H4 (cell line): ENCODE measurements at regions not wholly inside any gene's neighbourhood (a gene's known extent, or its start where the extent isn't known, plus 50 kb on each side); places are given as distances from the start of the nearest gene placed in this dataset.

Experiments
- DNase-seq: peaks from one replicate; pipeline ENCODE4 v3.0.0-alpha.2; 2015; ENCODE audit warnings: low spot score

- no peak for DNase-seq
Measured at GRCh38 chr13:73293913-73294523, 235.2 kb downstream of the KLF5 start.

DNA sequence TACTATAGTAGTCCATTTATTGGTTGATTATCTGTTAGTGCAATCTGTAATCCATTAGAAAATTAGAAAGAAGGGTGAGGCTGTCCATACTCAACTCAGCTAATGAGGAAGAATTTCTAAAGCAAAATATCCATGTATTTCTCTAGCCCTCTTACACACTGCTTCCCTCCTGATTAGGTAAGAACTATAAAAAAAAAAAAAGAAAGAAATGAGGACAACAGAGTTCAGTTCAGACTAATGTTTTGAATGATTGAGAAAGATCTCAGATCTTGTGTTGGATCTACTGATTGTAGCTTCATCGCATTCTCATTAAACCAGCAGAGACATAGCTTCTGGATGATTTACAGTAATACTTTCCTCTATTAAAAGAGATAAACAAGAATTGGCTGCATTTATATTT is 233.3 kb downstream of the KLF5 start:
- no peak for DNase-seq

GRCh38 chr13:73290844-73291243 is 232.0 kb downstream of the KLF5 start:
- DNase-seq = no peak

- no peak for DNase-seq
Measured at GRCh38 chr13:73288596-73288995, 229.8 kb downstream of the KLF5 start.

DNA sequence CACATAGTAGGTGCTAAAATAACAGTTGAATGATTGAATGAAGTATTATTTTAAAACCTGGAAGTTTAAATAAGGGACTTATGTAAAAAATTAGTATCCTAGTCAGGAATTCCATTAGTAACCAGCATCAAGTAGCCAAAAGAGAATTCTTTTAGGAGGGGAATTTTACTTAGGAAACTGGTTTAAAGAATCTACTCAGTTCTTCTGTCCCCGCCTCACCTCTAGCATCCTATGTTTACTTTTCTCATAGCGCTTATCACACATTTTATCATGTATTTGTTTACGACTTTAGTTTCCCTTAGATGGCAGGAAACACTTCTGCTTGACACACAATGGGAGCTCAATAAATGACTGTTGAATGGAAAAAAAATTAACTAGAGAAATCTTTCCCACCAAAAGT is 229.0 kb downstream of the KLF5 start:
- no peak for DNase-seq

DNA sequence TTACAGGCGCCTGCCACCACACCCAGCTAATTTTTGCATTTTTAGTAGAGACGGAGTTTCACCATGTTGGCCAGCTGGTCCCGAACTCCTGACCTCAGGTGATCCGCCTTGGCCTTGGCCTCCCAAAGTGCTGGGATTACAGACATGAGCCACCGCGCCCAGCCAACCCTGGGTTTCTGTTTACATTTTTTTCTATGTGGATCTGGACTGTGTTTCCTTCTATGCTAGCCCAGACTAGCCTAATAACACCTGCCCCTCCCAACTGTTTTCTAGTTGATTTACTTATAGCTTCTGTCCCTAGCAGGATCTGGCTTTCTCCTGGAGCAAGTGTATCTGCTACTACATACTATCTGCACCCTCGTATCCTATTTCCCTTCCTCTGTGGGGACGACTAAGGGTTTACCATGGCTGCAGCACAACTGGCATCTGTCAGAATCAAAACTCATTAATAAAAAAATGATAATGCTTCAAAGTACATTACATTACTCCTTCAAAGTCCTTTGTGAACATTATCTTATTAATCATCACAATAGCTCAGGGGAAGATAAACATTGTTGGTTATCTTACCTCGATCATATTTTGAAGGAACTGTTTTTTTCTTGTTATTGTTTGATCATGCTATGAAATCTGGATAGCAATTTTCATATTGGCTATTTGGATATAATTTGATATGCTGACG is 228.3 kb downstream of the KLF5 start:
- no peak for DNase-seq

GRCh38 chr13:73286177-73286576 is 227.4 kb downstream of the KLF5 start:
- no peak for DNase-seq

DNA sequence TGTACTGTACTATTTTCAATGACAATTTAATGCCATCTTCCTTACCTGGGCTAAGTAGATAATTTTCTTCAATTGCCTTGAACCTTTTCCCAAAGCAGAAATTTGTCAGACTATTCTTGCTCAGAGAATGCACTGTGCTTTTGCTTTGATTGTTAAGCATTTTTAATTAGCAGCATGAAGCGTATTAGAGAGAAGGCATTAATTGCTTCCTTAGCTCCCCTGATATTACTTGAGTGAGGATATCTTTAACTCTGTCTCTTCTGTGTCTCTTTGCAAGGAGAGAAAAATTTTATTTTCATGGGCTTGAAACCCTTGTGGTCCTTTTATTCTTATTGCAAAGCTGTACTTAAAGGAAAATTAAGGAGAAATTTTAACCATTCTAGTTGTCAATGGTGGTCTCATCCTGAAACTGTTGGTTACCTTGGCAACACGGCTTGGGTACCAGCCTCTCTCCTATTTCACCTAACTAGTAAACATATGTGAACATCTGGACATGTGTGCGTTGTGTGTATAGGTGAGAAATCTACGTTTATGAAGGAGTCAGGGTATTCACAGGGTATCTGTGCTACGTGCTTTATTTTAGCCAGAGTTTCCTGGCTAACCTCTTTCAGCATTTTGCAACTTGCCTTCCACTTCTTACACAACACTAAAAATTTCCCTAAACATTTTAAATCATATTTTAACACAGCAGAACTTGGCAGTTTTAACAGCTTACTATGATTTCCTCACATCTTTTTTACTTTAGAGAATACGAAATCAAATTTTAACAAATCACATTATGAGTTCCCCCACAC is 225.5 kb downstream of the KLF5 start:
- no peak for DNase-seq

GRCh38 chr13:73283636-73284035 is 224.8 kb downstream of the KLF5 start:
- no peak for DNase-seq

- DNase-seq = no peak
Measured at GRCh38 chr13:73281746-73282145, 222.9 kb downstream of the KLF5 start.

GRCh38 chr13:73278186-73278585 is 219.4 kb downstream of the KLF5 start:
- no peak for DNase-seq

DNA sequence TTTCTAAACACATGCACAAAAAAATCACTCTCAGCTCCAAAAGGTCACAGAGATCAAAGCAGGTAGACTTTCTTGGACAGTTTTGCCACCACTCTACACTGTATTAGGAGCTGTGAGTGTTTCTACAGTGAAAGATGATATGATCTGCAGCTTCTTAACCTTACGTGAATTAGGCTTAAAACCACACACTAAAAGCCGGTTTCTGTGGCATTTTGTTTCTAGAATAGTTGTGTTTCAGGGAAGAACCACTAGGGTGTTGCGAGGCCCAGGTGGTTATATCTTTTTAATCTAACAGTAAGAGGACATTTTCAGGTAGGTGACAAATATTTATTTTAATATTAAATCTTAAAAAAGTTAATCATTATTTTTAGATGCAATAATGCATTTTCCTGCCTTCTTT is 216.4 kb downstream of the KLF5 start:
- no peak for DNase-seq

DNA sequence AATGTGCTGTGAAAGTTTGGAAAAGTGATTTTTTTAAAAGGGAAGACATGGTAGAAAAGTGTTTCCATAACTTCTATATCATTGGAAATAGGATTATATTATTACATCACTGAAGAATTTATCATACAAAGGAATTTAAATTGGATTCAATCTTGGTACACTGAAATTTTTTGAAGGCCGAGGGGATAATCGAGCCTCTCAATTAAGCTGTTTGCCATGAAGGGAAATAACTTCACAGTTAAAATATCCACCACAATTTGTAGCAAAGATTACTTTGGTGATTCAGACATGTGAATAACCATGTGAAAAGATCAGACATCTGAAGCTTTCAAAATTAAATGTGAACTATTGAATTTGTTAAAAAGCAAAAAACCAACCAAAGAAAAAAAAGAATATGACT is 215.3 kb downstream of the KLF5 start:
- no peak for DNase-seq

- peak; percentile 16 for DNase-seq
Measured at GRCh38 chr13:73273745-73274144, 214.9 kb downstream of the KLF5 start.

GRCh38 chr13:73273276-73273675 is 214.5 kb downstream of the KLF5 start:
- DNase-seq = no peak

- no peak for DNase-seq
Measured at GRCh38 chr13:73272831-73273230, 214.0 kb downstream of the KLF5 start.

DNA sequence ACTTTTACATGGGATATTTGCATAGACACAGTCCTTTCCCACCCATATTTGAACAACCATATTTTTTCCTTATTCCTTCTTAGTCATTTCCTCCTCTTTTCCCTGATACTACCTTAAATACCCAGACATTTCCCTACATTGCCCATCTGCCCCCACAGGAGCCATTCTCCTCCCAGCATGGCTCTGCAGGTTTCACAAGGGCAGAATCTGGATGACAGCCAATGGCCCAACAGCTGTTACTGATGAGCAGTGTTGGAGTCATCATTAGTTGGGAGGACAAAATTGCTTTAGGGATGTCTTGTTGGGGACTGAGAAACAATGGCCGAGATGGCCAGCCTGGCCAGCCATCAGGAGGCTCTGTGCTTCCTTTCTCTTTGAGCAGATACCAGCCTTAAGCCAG is 209.5 kb downstream of the KLF5 start:
- no peak for DNase-seq

GRCh38 chr13:73266640-73267180 is 207.9 kb downstream of the KLF5 start:
- no peak for DNase-seq

DNA sequence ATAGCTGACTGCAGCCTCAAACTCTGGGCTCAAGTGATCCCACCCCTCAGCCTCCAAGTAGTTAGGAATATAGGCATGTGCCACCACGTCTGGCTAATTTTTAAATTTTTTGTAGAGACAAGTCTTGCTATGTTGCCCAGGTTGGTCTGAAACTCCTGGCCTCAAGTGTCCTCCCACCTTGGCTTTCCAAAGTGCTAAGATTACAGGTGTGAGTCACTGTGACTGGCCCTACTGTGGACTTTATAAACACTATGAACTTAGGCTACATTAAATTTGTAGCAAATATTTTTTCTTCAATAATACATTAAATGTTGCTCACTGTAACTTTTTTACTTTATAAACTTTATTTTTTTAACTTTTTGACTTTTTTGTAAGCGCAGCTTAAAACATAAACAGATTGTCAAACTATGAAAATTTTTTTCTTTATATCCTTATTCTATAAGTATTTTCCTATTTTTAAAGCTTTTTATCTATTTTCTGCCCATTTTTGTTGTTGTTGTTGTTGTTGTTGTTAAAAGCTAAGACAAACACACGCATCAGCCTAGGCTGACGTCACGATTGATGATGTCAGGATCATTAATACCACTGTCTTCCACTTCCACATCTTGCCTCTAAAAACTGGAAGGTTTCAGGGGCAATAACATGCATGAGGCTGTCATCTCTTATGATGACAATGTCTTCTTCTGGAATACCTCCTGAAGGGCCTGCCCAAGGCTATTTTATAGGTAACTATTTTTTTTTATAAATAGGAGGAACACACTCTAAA is 204.2 kb downstream of the KLF5 start:
- no peak for DNase-seq

DNA sequence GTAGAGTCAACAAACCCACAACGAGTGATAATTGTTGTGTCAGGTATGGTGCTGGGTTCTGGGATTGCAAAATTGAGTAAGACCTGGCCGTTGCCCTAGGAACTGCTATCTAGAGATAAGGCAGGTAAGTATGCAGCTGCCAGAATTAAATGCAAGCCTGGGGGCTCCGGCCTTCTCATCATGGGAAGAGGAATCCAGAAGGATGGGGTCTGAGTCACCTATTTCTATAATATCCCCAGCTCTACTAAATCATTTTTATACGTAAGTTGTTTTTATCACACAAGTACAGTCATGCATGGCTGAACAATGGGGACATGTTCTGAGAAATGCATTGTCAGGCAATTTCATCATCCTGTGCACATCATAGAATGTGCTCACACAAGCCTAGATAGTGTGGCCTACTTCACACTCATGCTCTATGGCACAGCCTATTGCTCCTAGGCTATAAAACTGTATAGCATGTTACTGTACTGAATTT is 203.0 kb downstream of the KLF5 start:
- DNase-seq = no peak

GRCh38 chr13:73259061-73260017 is 200.5 kb downstream of the KLF5 start:
- DNase-seq = no peak
